Endothelial cell of umbilical vein (primary cell): ENCODE measurements at regions not wholly inside any gene's neighbourhood (a gene's known extent, or its start where the extent isn't known, plus 50 kb on each side); places are given as distances from the start of the nearest gene placed in this dataset.

Source experiments
- BruUV-seq: library from RNA; stranded (reverse); fragments of 400-500 nt; replicated peaks from 2 replicates; lab custom pipeline; 2021; lab: Mats Ljungman, UMichigan
- CTCF ChIA-PET: fragments of 300-600, 350-600 bp; sonication (Branson Sonifier 250); formaldehyde crosslinking; loops from one replicate; lab custom pipeline; 2021; ENCODE audit warnings: antibody characterized with exemption, inconsistent platforms; lab: Charles Lee
- POLR2A ChIA-PET: fragments of 300-600, 350-600 bp; sonication (Branson Sonifier 250); formaldehyde crosslinking; loops from one replicate; lab custom pipeline; 2021; ENCODE audit warnings: antibody characterized with exemption, inconsistent platforms; lab: Charles Lee
- DNase-seq: peaks from one replicate; pipeline ENCODE4 v3.0.0-alpha.2; 2011; ENCODE audit warnings: low read depth, low spot score
- FAIRE-seq: peaks from 2 replicates; lab custom pipeline; 2011; peaks lifted over from hg19 to GRCh38; lab: Jason Lieb, UNC
- H2AFZ ChIP-seq: 2 replicates; pipeline ENCODE4 v1.6.0; 2012; ENCODE audit warnings: low read depth, low read length, control low read depth, inconsistent platforms
- H3K27ac ChIP-seq: 2 replicates; pipeline ENCODE4 v1.5.1; 2011; ENCODE audit warnings: low read depth, mild to moderate bottlenecking, control low read depth, low read length, moderate library complexity; ENCODE audit not compliant: insufficient read depth
- H3K27me3 ChIP-seq, 2 experiments: 2 replicates each; pipeline versions ENCODE4 v1.6.0 to v1.6.1; 2011; ENCODE audit warnings: low read length in 2 of 2, mixed read lengths in 1 of 2; ENCODE audit not compliant: control insufficient read depth in 2 of 2, insufficient read depth in 2 of 2
- H3K36me3 ChIP-seq, 2 experiments: 2 replicates in 1 of 2; 3 replicates in 1 of 2; pipeline ENCODE4 v1.5.1; 2011; ENCODE audit warnings: low read length in 2 of 2, mild to moderate bottlenecking in 1 of 2, moderate library complexity in 1 of 2; ENCODE audit not compliant: control insufficient read depth in 2 of 2, insufficient read depth in 2 of 2; ENCODE audit errors: extremely low read depth in 1 of 2
- H3K4me1 ChIP-seq: 3 replicates; pipeline ENCODE4 v1.5.1; 2011; ENCODE audit warnings: mild to moderate bottlenecking, low read length; ENCODE audit not compliant: control insufficient read depth, insufficient read depth; ENCODE audit errors: extremely low read depth
- H3K4me2 ChIP-seq: 2 replicates; pipeline ENCODE4 v1.6.1; 2011; ENCODE audit warnings: low read length, control low read depth, mixed read lengths; ENCODE audit not compliant: insufficient read depth
- H3K4me3 ChIP-seq, 3 experiments: fragments of 200-600 bp in 1 of 3; sonication (generic), shearing (Covaris generic) in 1 of 3; replicated peaks in 1 of 3; 2 replicates each; pipeline ENCODE4 v1.5.1; 2011 to 2016; ENCODE audit warnings: control low read depth in 3 of 3, low read length in 3 of 3, mild to moderate bottlenecking in 2 of 3, inconsistent platforms in 1 of 3, low read depth in 1 of 3, moderate library complexity in 1 of 3; ENCODE audit not compliant: insufficient read depth in 1 of 3
- H3K79me2 ChIP-seq: 2 replicates; pipeline ENCODE4 v1.6.0; 2012; ENCODE audit warnings: low read length, inconsistent platforms; ENCODE audit not compliant: control insufficient read depth, insufficient read depth
- H3K9ac ChIP-seq: replicated peaks from 2 replicates; pipeline ENCODE3; 2011; ENCODE audit warnings: low read length, control low read depth; ENCODE audit not compliant: insufficient read depth; ENCODE audit errors: extremely low read depth
- H3K9me1 ChIP-seq: replicated peaks from 3 replicates; pipeline ENCODE4 v1.6.0; 2011; ENCODE audit warnings: mild to moderate bottlenecking, low read length; ENCODE audit not compliant: control insufficient read depth, insufficient read depth; ENCODE audit errors: extremely low read depth
- H3K9me3 ChIP-seq: replicated peaks from 2 replicates; pipeline ENCODE4 v1.5.1; 2012; ENCODE audit warnings: low read length, inconsistent platforms; ENCODE audit not compliant: control insufficient read depth, insufficient read depth
- H4K20me1 ChIP-seq: replicated peaks from 2 replicates; pipeline ENCODE3; 2011; ENCODE audit warnings: mild to moderate bottlenecking, low read length; ENCODE audit not compliant: control insufficient read depth, insufficient read depth; ENCODE audit errors: extremely low read depth
- EZH2 ChIP-seq: IDR thresholded peaks from 2 replicates; pipeline ENCODE4 v1.6.1; 2012; ENCODE audit warnings: borderline replicate concordance, low read depth, mild to moderate bottlenecking, moderate library complexity, low read length, inconsistent platforms; ENCODE audit not compliant: severe bottlenecking
- FOS ChIP-seq: IDR thresholded peaks from 2 replicates; pipeline ENCODE4 v1.6.1; 2011; ENCODE audit warnings: mild to moderate bottlenecking, low read length, moderate library complexity, borderline replicate concordance; ENCODE audit not compliant: insufficient read depth
- GATA2 ChIP-seq: IDR thresholded peaks from 2 replicates; pipeline ENCODE4 v1.7.0; 2011; ENCODE audit warnings: low read depth, mild to moderate bottlenecking, moderate library complexity, mixed read lengths, low read length; ENCODE audit not compliant: insufficient read length, insufficient read depth
- JUN ChIP-seq: IDR thresholded peaks from 2 replicates; pipeline ENCODE4 v1.6.1; 2011; ENCODE audit warnings: borderline replicate concordance, low read depth; ENCODE audit not compliant: insufficient read length, insufficient read depth
- MYC ChIP-seq: IDR thresholded peaks from one replicate; pipeline ENCODE4 v1.6.1; 2011; ENCODE audit warnings: mild to moderate bottlenecking, low read depth, low read length
- POLR2A ChIP-seq: IDR thresholded peaks from 2 replicates; pipeline ENCODE4 v1.6.1; 2012; ENCODE audit warnings: low read depth, mild to moderate bottlenecking, control low read depth, low read length
- POLR2AphosphoS5 ChIP-seq: IDR thresholded peaks from 2 replicates; pipeline ENCODE4 v1.6.1; 2012; ENCODE audit warnings: low read depth, mild to moderate bottlenecking, control low read depth, low read length, moderate library complexity; ENCODE audit not compliant: insufficient read depth
- dilution Hi-C: fragments of 300-500 bp; cut with MboI; formaldehyde crosslinking; loops from one replicate; pipeline ENCODE4 v1.15.0; 2019; ENCODE audit warnings: low sequenced_read_pairs; ENCODE audit not compliant: extremely low pct_ligation_motif_present
- intact Hi-C: fragments of 100-400 bp; cut with micrococcal nuclease; formaldehyde crosslinking; loops from one replicate; pipeline ENCODE4 v1.10.0; 2022
- TF ChIP-seq, protein P1 (sequence below), 2 donors: IDR thresholded peaks; 1 replicate in 1 of 2; 2 replicates in 1 of 2; pipeline ENCODE4 v1.5.1; 2011; ENCODE audit warnings: low read length in 2 of 2, mild to moderate bottlenecking in 2 of 2, moderate library complexity in 2 of 2, control low read depth in 1 of 2, inconsistent platforms in 1 of 2, low read depth in 1 of 2; ENCODE audit not compliant: insufficient read depth in 1 of 2; ENCODE audit errors: extremely low read depth in 1 of 2
- TF ChIP-seq, protein P2 (sequence below): IDR thresholded peaks from 2 replicates; pipeline ENCODE4 v1.6.1; 2011; ENCODE audit not compliant: insufficient read depth, insufficient read length

DNA sequence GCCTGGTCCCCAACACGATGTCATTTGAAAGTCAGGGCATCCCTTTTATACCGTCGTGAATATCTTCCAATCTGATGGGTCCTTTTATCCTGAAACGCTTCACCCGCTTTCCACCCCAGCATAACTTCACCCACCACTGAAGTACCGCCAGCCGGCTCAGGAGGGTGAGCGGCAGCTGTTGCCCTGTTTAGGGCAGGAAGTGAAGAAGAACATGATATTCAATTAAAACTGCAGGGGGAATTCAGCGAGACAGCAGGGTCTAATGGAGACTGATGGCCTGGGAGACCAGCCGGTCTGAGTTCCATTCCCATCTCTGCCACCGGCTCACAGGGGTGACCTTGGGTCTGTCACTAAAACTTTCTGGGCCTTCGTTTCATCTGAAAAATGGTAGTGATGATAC lies 68.2 kb upstream of the EGFLAM start:
- H3K36me3 ChIP-seq: no peaks in the 10 kb centered on the region
- DNase-seq: no peak
- H3K4me3 ChIP-seq: no peak overlapping the region
- FAIRE-seq: no peak
- H3K4me1 ChIP-seq: no peaks in the 10 kb centered on the region
- no peak overlapping the region for H3K9ac ChIP-seq
- H3K79me2 ChIP-seq: no peaks in the 10 kb centered on the region
- peaks cover 11 to 33% of the 10 kb centered on the region in 2 experiments for H3K27me3 ChIP-seq
- H3K4me2 ChIP-seq: no peak overlapping the region
- dilution Hi-C loops: no loop called here
- intact Hi-C loops: loop anchor here (10.0 kb wide), 2 partner anchors 415 to 595 kb away; no protein-coding TSS in a partner anchor
- POLR2A ChIA-PET: no interaction called here
- no peaks in the 10 kb centered on the region for H3K9me3 ChIP-seq
- H3K9me1 ChIP-seq: no peaks in the 10 kb centered on the region
- H4K20me1 ChIP-seq: no peaks in the 10 kb centered on the region
- no peak overlapping the region for H3K27ac ChIP-seq
- no TSS peak for BruUV-seq
- H2AFZ ChIP-seq: no peak overlapping the region
- TF ChIP-seq POLR2A: no peak
- TF ChIP-seq, protein P1, sequence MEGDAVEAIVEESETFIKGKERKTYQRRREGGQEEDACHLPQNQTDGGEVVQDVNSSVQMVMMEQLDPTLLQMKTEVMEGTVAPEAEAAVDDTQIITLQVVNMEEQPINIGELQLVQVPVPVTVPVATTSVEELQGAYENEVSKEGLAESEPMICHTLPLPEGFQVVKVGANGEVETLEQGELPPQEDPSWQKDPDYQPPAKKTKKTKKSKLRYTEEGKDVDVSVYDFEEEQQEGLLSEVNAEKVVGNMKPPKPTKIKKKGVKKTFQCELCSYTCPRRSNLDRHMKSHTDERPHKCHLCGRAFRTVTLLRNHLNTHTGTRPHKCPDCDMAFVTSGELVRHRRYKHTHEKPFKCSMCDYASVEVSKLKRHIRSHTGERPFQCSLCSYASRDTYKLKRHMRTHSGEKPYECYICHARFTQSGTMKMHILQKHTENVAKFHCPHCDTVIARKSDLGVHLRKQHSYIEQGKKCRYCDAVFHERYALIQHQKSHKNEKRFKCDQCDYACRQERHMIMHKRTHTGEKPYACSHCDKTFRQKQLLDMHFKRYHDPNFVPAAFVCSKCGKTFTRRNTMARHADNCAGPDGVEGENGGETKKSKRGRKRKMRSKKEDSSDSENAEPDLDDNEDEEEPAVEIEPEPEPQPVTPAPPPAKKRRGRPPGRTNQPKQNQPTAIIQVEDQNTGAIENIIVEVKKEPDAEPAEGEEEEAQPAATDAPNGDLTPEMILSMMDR (IDR thresholded peaks at IDR 0.05; ENCODE audit: extremely low read depth in 1 of 2, insufficient read depth in 1 of 2, low read depth in 1 of 2, low read length in 2 of 2): no peak
- TF ChIP-seq JUN: no peak
- TF ChIP-seq GATA2: no peak
- no peak for TF ChIP-seq POLR2AphosphoS5
- TF ChIP-seq EZH2: no peak
- no peak for TF ChIP-seq MYC
- TF ChIP-seq FOS: no peak
- TF ChIP-seq, protein P2, sequence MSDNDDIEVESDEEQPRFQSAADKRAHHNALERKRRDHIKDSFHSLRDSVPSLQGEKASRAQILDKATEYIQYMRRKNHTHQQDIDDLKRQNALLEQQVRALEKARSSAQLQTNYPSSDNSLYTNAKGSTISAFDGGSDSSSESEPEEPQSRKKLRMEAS: no peak
- CTCF ChIA-PET: interaction anchor here (5.4 kb wide), 1 partner anchor 778 kb away, joined by 79 read pairs; no protein-coding TSS in a partner anchor
